NCI-H1417 (cell line): ENCODE measurements at regions not wholly inside any gene's neighbourhood (a gene's known extent, or its start where the extent isn't known, plus 50 kb on each side); places are given as distances from the start of the nearest gene placed in this dataset.

Source experiments
- DNase-seq, 3 experiments: peaks; one replicate each; lab custom pipeline; 2025; lab: John Stamatoyannopoulos, UW

DNA sequence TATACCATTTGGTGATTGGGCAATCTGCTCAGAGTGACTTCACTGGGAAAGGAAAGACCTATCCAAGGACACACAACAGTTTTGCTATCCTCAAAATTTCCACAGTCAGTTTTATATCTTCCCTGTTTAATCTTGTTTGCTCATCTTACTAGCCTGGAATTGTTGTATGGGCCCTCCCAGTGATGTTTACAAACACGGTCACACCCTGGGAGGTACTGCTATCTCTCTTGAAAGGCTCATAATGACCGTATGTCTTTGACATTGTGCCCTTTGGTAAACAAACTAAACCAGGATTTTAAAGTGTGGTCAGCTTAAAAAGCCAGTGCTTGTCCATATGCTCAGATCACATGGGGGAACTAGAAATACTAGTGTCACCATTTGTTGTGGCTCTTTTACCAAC is 277.0 kb downstream of the CDH2 start:
- DNase-seq = peak in 1 of 3 experiments; percentile 14

DNA sequence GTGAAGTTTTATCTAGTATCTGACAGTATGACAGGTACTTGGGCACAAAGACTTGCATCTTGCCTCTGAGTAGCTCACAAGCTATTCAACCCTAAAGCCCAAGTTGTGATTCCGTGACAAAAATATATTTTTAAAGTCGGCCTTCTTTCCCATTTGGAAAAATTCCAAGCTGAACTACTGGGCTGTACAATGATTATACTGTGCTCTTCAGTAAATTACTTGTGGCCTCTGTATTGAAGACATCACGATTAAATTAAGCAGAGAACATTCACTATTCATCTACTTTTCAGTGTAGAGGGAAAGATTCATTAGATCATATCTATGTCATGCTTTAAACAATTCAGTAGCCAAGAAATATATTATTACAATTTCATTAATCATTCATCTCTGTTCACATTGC is 282.2 kb downstream of the CDH2 start:
- DNase-seq = no peak

DNA sequence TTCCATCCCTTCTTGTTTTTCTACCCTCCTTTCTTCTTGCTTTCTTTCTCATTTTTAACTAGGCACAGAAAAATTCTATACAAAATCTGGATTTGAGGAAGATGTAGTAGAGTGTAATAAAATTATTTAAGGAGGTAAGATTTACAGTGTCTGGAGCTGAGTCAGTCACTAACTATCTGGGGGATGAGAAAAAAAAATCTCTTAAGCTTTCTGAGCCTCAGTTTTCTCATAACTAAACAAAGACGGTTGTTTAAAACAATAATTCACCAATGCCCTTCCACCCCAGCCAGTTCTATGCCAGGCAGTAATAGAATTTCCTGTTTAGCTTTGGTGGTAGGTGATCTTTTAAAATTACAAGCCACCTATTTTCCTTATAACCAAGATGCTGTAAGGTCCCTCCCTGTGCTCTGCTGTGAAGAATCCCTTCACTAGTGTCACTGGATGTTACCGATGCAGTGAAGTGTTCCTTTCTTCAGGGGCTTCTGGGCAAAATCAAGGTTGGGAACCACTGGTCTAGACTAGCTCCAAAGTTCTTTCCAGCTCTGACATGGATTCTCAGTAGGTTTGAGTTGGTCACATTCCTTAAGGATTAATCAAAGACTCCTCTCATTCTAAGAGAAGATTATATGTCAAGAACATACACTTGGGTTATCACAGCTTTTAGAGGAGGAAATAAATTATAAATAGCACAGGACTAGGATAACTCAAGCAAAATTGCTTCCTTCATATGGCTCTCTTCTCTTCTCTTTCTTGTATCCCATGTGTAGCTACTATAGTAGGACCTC is 289.0 kb downstream of the CDH2 start:
- no peak for DNase-seq

DNA sequence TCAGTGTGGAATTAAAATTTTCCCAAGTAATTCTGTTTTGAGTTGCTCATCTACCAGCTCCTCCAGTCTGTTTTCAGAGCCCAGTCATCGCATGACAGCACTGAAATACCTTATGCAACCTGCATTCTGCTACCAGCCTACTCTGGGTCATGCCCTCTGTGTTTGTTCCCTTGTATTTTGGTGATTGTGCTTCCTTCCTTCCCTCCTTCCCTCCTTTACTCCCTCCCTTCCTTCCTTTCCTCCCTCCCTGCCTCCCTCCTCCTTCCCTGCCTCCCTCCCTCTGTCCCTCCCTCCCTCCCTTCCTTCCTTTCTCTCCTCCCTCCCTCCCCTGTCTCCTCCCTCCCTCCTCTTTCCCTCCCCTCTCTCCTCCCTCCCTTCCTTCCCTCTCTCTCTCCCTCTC is 289.6 kb downstream of the CDH2 start:
- DNase-seq = no peak

DNA sequence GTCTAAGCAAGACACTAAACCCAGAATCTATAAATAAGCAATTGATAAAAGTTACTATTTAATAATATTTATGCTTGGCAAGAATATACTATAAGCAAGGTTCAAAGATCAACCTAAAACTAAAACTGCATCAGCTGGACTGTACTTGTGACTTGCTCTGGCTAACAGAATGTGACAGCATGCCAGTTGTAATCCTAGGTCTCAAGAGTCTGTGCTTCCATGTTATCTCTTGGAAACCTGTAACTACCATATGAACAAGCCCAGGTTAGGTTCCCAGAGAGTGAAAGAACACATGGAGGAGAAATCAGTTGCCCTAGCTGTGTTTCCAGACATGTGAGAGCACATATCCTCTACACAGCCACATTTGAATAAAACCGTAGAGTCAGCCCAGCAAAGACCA is 297.4 kb downstream of the CDH2 start:
- no peak for DNase-seq

DNA sequence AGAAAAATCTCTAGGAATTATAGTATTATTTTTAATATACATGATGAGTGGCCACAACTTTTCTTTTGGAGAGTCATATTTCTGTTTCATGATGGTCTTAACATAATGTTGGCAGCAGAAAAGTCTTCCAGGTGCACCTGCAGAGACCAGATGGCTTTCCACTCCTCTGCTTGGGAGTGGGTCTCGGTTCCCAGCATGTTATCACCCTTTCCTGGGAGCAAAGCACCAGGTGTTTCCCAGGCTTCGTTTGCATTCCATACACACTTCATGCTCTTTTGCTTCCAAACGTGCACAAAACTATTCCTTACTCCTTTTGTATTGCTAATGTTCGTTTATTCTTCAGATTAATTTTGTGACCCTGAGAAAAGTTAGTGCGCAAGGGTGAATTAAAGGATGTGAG is 305.2 kb downstream of the CDH2 start:
- peak; percentile 41 to 81 (median 50) for DNase-seq

DNA sequence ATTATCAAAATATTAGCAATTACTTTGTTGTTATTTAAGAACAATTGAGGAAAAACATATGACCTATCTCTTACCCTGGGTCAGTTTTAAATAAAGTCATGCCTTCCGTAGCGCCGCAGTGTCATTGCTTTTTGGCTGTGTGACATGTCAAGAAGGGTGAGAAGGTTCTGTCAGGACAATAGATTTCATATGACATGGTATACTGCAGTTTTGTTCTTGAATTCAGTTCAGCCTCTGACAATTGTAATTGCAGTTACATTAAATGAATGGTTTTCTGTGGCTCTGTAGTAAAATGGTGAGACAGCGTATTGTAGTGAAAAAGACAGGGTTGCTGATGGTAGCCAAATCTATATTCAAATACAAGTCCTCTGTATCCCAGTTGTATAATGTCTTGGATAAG is 307.2 kb downstream of the CDH2 start:
- DNase-seq = no peak

DNA sequence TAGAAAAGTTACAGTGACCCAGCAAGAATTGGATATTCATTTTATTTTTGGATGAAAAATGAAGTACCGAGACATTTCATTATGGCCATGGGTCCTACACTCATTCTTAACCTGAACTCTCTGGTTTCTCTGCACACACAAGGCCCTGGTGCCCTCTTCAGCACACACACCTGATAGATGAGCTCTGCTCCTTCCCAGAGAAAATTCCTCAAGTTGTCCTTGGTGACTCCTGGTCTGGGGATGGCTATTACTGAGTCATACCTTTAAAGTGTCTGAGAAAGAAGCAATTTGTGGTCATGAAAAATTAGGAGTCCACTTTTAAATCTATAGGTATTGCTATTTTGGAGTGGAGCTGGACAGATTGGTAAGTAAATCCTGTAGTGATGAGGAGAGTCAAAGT is 311.5 kb downstream of the CDH2 start:
- DNase-seq = no peak

DNA sequence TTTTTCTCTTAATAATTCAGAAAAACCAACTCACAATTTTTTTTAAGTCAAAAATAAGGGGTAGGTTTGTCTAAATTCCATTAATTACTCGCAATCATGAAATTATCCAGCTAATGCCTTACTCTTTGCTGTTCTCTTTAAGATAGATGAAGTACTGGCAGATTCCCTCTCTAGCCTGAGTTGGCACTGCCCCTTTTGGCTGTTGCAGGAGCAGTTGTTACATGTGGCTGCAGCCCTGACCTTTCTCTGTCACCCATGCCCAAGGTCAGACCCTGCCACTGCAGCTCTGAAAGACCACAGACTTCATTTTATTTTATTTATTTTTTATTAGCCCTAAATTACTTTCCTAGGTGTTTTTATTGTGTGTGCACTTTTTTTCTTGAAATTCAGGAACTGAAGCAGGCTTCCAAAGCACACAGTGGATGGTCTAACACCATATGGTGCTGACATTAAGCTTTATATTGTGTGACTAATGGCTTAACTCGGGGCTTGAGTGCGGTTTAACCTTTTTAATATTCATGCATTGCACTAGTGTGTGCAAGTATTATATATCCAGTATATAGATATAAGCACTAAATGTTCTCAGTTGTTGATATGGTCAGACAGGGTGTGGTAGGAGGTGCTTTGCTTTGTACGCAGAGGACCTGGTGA is 313.0 kb downstream of the CDH2 start:
- no peak for DNase-seq

DNA sequence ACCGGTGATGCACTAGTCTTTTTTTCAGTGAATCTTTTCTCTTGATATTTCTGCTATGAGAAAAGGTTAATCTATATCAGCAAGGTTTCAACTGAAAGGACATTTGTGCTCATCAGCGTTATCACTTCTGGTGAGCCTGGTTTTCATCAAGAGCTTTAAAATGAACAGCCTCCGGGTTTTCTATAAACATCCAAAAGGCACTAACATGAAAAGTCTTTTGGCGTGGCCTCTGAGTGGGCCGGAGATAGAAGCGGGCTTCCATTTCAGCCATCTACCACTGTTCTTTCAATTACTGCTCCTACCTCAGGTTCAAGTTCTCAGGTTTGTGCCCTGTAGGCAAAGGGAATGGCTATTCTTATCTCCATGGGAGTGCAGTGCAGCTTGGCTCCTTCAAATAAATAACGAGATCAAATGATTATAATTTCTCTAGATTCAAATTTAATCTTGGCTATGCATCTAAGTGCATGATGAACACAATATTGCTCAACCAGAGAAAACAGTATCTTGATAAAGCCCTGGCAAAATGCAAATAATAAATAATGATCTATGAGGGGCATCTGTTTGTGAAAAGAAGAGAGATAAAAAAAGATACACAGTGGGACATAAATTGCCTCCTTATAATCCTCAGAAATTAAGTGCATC is 314.8 kb downstream of the CDH2 start:
- DNase-seq = no peak

DNA sequence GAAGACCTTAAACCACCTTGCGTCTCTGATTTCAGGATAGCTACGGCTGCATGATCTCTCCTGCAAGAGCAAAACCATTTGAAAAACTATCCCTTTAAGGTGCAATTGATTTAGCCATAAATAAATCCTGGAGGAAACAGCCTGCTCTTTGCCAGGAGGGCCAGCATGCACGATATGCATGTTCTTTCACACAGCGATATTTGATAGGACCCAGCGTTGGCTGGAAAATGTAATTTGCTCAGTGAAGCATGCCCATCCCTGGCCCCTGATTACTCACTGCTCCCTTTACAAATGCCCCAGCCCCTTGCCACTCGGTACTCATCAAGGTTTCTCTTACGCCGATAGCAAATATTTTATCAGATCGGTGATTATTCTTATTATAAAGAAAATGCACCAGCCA is 315.4 kb downstream of the CDH2 start:
- peak; percentile 24 to 83 (median 46) for DNase-seq

DNA sequence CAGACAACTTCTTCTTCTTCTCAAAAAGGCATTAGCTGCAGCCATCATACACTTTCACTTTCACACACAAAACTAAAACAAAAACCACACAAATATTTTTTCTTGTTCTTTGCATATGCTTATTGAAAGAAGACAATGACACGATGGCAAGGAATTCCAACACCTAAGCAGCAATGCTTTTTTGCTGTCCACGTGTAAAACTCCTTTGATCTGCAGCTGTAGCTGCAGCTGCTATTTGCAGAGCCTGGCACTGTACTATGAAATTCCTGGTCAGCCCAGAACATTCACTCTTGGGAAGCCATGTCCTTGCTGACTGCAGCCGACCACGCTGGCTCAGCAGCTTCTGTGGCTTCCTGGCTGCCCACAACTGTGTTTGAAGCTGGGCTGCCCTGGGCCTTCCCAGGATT is 316.2 kb downstream of the CDH2 start:
- DNase-seq = peak in 1 of 3 experiments; percentile 8

DNA sequence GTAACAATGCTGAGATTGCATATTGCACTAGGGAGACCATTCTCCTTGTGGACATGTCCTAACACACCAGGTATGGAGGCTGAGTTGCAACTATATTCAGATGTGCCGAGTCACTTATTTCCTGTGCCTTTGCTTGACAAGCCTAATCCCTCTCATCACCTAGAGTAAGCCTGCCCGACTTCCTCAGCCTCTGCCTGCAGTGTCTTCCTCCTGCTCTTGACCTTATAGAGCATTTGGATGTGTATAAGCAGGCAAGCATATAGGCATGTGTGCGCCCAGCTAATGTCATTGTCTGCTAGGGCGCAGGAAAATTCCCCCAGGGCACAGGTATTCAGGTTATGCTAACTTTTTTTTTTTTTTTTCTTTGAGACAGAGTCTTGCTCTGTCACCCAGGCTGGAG is 316.9 kb downstream of the CDH2 start:
- no peak for DNase-seq

DNA sequence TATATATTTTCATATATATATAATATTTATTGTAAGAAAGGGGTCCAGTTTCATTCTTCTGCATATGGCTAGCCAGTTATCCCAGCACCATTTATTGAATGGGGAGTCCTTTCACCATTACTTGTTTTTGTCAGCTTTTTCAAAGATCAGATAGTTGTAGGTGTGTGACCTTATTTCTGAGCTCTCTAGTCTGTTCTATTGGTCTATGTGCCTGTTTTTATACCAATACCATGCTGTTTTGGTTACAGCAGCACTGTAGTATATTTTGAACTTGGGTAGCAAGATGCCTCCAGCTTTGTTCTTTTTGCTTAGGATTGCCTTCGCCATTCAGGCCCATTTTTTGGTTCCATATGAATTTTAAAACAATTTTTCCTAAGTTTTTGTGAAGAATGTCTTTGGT is 320.1 kb downstream of the CDH2 start:
- peak in 1 of 3 experiments; percentile 29 for DNase-seq

DNA sequence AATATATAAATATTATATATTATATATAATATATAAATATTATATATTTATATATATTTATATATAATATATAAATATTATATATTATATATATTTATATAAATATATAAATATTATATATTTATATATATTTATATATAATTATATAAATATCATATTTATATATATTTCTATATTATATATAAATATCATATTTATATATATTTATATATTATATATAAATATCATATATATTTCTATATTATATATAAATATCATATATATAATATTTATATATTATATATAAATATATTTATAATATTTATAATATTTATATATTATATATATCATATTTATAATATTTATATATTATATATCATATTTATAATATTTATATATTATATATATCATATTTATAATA is 321.4 kb downstream of the CDH2 start:
- DNase-seq = no peak

DNA sequence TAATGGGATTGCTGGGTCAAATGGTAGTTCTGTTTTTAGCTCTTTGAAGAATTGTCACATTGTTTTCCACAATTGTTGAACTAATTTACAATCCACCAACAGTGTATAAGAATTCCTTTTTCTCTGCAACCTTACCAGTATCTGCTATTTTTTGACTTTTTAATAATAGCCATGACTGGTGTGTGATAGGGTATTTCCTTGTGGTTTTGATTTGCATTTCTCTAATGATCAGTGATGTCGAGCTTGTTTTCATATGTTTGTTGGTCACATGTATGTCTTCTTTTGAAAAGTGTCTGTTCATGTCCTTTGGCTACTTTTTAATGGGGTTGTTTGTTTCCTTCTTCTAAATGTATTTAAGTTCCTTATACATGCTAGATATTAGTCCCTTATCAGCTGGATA is 322.3 kb downstream of the CDH2 start:
- DNase-seq = no peak

DNA sequence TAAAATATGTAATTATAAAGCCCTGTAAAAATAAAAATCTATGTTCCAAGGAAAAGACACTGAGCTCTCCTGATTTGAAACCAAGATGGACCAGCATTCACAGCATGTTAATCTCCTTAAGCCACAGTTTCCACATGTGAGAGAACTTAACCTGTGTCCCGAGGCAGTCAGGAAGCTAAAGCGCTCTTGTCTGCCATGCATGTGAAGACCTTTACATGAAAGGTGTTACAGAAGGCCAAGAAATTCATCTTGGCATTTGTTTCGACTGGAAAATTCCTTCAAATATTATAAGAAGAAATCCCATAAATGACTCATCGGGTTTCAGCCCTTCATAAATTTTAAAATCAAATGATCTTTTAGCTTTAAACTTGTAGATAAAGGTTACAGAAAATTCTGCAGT is 328.6 kb downstream of the CDH2 start:
- no peak for DNase-seq

DNA sequence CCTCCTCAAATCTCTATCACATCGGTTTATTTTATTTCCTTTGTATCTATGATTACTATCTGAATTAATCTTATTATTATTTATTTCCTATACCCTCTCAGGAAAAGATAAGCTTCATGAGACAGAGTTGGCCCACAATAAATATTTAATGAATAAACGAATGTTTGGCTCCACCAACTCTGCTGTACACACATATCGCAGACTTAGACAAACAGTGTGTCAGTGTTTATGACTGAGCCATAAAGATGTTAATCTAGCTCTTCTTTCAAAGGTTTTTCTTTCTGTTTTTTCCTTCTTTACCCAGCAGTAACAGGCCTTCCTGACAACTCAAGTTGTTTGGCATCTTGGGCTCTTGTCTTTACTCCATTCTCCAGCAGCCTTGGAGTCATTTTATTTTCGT is 329.5 kb downstream of the CDH2 start:
- no peak for DNase-seq

DNA sequence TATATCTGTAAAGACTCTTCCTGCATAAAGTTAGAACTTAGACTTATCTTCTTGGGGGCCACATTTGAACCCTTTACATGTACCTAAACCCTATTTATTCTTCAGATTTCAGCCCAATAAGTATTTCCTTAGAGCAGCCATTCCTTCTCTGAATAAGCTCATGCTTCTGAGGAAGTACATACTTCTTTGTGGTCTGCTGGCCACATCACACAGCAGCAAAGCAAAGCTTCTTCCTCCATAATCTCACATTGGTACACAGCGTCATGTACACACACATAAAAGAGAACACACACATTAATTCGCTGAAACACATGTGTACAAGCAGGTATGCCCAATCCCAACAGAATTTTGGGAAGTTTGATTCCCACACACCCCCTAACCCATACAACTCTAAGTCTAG is 331.0 kb downstream of the CDH2 start:
- no peak for DNase-seq

DNA sequence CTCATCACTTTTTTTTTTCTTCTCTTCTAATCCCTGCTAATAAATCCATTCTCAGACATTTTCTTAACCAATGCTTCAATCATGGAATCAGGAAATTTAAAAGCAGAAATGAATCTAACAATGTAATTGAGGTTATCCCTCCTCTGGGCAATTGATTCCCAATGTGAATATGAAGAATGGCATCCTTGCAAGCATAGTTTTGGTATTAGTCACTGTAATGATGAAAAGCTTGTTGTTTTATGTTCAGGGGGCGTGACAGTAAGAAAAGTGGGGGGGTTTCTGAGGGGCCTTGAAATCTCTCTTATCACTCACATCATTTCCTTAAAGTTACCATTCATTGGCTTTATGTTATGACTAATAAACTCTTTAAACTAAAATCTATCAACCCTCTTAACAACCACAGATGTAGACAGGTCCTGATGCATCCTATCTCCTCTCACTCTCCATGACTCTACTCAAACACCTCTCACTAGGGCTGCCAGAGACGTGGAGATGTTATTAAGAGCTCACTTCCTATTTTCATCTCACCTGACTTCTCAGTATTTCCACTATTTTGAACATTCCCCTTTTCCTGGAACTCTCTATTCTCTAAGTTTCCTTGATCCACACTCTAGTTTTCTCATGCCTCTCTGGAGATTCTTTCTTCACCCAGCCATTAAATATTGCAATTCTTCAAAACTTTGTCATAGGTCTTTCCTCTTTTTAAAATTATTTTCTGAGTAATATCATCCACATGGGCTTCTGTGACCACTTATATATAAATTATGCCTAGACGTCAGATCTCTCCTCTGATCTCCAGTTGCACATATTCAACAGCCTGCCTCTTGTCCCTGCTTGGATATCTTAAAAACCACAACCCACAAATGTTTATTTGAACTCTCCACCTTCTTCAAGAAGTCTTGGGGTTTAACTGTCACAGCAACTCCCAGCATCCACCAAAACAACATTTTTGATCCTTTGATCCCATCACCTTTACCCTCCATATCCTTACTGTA is 332.9 kb downstream of the CDH2 start:
- no peak for DNase-seq

DNA sequence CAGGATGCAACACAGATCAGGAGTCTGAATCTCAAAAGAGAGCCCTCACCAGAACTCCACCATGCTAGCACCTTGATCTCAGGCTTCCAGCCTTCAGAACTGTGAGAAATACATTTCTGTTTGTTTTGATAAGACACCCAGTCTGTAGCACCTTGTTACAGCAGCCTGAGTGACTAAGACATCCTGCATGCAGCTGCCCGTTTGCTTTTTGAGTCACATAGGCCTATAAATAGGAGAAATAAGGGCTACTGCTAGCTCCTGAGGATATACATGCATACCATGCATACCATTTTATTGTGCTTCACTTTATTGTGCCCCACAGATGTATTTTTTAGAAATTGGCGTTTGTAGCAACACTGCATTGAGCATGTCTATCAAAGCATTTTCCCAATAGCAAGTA is 337.8 kb downstream of the CDH2 start:
- no peak for DNase-seq

DNA sequence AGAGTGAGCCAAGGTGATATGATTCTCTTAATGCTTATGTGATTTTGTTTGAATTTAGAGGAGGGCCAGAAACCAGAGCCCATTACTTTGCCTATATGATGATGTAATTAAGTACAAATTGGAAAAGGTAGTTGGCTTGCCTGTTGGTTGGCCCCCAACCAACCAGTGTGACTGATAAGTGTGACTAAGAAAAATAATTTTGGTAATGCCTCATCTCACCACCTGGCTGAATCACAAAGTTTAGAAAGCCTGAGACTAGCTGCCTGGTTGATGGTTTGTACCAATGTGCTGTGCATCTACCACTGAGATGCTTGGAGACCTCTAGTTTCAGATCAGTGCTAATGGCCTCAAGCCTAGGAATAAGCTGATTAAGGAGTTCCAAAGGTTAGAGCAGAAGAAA is 338.7 kb downstream of the CDH2 start:
- DNase-seq = no peak
